GM12878 (cell line): ENCODE measurements at regions not wholly inside any gene's neighbourhood (a gene's known extent, or its start where the extent isn't known, plus 50 kb on each side); places are given as distances from the start of the nearest gene placed in this dataset.

ENCODE experiments used
- ATAC-seq: fragments of 200-7000 bp; cut with Tn5 transposase; 3 replicates; pipeline ENCODE4 v1.9.1; 2020; ENCODE audit warnings: mild to moderate bottlenecking, moderate library complexity
- BruUV-seq: library from RNA; stranded (reverse); fragments of 400-500 nt; replicated peaks from 2 replicates; lab custom pipeline; 2021; lab: Mats Ljungman, UMichigan
- CTCF ChIA-PET: fragments of 300-600 bp; sonication (Branson Sonifier 250); formaldehyde crosslinking; extraction: SDS; loops from one replicate; lab custom pipeline; 2021; ENCODE audit warnings: inconsistent platforms; lab: Yijun Ruan, JAX
- POLR2A ChIA-PET: fragments of 350-600 bp; formaldehyde crosslinking; extraction: SDS; loops from one replicate; lab custom pipeline; 2021; ENCODE audit warnings: inconsistent platforms; lab: Charles Lee
- RAD21 ChIA-PET: fragments of 300-600 bp; sonication (Branson Sonifier 250); formaldehyde crosslinking; loops from one replicate; lab custom pipeline; 2023; ENCODE audit warnings: antibody characterized with exemption; ENCODE audit not compliant: unreplicated experiment; lab: Charles Lee
- SMC1A ChIA-PET: fragments of 300-600 bp; sonication (Branson Sonifier 250); formaldehyde crosslinking; loops from one replicate; lab custom pipeline; 2023; ENCODE audit not compliant: unreplicated experiment, uncharacterized antibody; lab: Charles Lee
- DNase-seq: peaks from one replicate; pipeline ENCODE4 v3.0.0-alpha.2; 2011; ENCODE audit warnings: low read depth, low spot score
- FAIRE-seq: peaks from 3 replicates; lab custom pipeline; 2011; peaks lifted over from hg19 to GRCh38; lab: Jason Lieb, UNC
- H2AFZ ChIP-seq: 2 replicates; pipeline ENCODE4 v1.6.0; 2011; ENCODE audit warnings: low read depth, low read length, control low read depth; ENCODE audit not compliant: control insufficient read depth
- H3K27ac ChIP-seq: 2 replicates; pipeline ENCODE4 v1.5.1; 2011; ENCODE audit warnings: control low read depth; ENCODE audit not compliant: control insufficient read depth, insufficient read depth
- H3K27me3 ChIP-seq, 2 experiments: replicated peaks in 1 of 2; 2 replicates each; pipeline versions ENCODE4 v1.6.0 to v1.6.1; 2011; ENCODE audit warnings: low read length in 1 of 2; ENCODE audit not compliant: control insufficient read depth in 2 of 2, insufficient read depth in 2 of 2
- H3K36me3 ChIP-seq, 2 experiments: 2 replicates each; pipeline ENCODE4 v1.5.1; 2011; ENCODE audit warnings: low read length in 1 of 2; ENCODE audit not compliant: control insufficient read depth in 2 of 2, insufficient read depth in 2 of 2
- H3K4me1 ChIP-seq: 2 replicates; pipeline ENCODE4 v1.6.1; 2011; ENCODE audit warnings: mild to moderate bottlenecking, low read length, moderate library complexity, mixed read lengths; ENCODE audit not compliant: control insufficient read depth, insufficient read depth
- H3K4me2 ChIP-seq: 2 replicates; pipeline ENCODE4 v1.6.0; 2011; ENCODE audit warnings: control low read depth; ENCODE audit not compliant: control insufficient read depth, insufficient read depth
- H3K4me3 ChIP-seq: fragments of 200-600 bp; sonication (generic); 2 replicates; pipeline ENCODE4 v1.5.1; 2016
- H3K79me2 ChIP-seq: 2 replicates; pipeline ENCODE4 v1.6.0; 2011; ENCODE audit warnings: low read length; ENCODE audit not compliant: control insufficient read depth, insufficient read depth
- H3K9ac ChIP-seq: 2 replicates; pipeline ENCODE4 v1.8.0; 2011; ENCODE audit warnings: low read length, control low read depth, mixed read lengths; ENCODE audit not compliant: control insufficient read depth, insufficient read depth
- H3K9me3 ChIP-seq: replicated peaks from 3 replicates; pipeline ENCODE4 v1.5.1; 2011; ENCODE audit warnings: mild to moderate bottlenecking, low read length; ENCODE audit not compliant: control insufficient read depth, insufficient read depth
- H4K20me1 ChIP-seq: 2 replicates; pipeline ENCODE4 v1.6.0; 2011; ENCODE audit not compliant: control insufficient read depth, insufficient read depth
- ATF7 ChIP-seq: fragments of 450-650 bp; IDR thresholded peaks from 2 replicates; pipeline ENCODE4 v1.6.1; 2016; ENCODE audit warnings: low read depth, mild to moderate bottlenecking
- BMI1 ChIP-seq: fragments of 450-650 bp; IDR thresholded peaks from 2 replicates; pipeline ENCODE4 v1.6.1; 2016; ENCODE audit warnings: mild to moderate bottlenecking, moderate library complexity, borderline replicate concordance
- CHD1 ChIP-seq: IDR thresholded peaks from 2 replicates; pipeline ENCODE4 v1.6.1; 2012; ENCODE audit warnings: low read depth, low read length, improper control_type of control experiment
- E2F8 ChIP-seq: fragments of 450-650 bp; IDR thresholded peaks from 2 replicates; pipeline ENCODE4 v1.6.1; 2018; ENCODE audit warnings: mild to moderate bottlenecking, low read depth, moderate library complexity; ENCODE audit not compliant: partially characterized antibody
- ESRRA ChIP-seq: IDR thresholded peaks from 2 replicates; pipeline ENCODE4 v1.6.1; 2012; ENCODE audit warnings: mild to moderate bottlenecking, low read length, improper control_type of control experiment
- FOXK2 ChIP-seq: fragments of 450-650 bp; IDR thresholded peaks from 2 replicates; pipeline ENCODE4 v1.6.1; 2017; ENCODE audit warnings: mild to moderate bottlenecking, moderate library complexity
- JUNB ChIP-seq: IDR thresholded peaks from 2 replicates; pipeline ENCODE4 v1.6.1; 2016; ENCODE audit warnings: antibody characterized with exemption, mild to moderate bottlenecking
- MEF2A ChIP-seq: IDR thresholded peaks from 2 replicates; pipeline ENCODE4 v1.6.1; 2011; ENCODE audit warnings: low read depth, mild to moderate bottlenecking, low read length, moderate library complexity; ENCODE audit not compliant: insufficient read depth
- NR2F1 ChIP-seq: fragments of 450-650 bp; conservative IDR thresholded peaks from 2 replicates; pipeline ENCODE4 v1.6.1; 2017; ENCODE audit warnings: mild to moderate bottlenecking
- POLR2AphosphoS2 ChIP-seq: IDR thresholded peaks from 2 replicates; pipeline ENCODE4 v1.6.1; 2011; ENCODE audit warnings: low read depth, mild to moderate bottlenecking, low read length, improper control_type of control experiment, moderate library complexity
- POLR2AphosphoS5 ChIP-seq: IDR thresholded peaks from 2 replicates; pipeline ENCODE4 v1.6.1; 2011; ENCODE audit warnings: mild to moderate bottlenecking, low read length, inconsistent platforms
- RAD21 ChIP-seq: IDR thresholded peaks from 2 replicates; pipeline ENCODE4 v1.6.1; 2011; ENCODE audit warnings: mild to moderate bottlenecking, low read depth, low read length, moderate library complexity; ENCODE audit not compliant: insufficient read depth
- RBBP5 ChIP-seq: fragments of 200-600 bp; sonication (generic); conservative IDR thresholded peaks from 2 replicates; pipeline ENCODE4 v1.6.1; 2016
- ZBED1 ChIP-seq: IDR thresholded peaks from 2 replicates; pipeline ENCODE4 v1.6.1; 2016; ENCODE audit warnings: borderline replicate concordance
- ZBTB40 ChIP-seq: fragments of 450-650 bp; IDR thresholded peaks from 2 replicates; pipeline ENCODE4 v1.6.1; 2016; ENCODE audit warnings: mild to moderate bottlenecking, moderate library complexity, borderline replicate concordance
- ZNF592 ChIP-seq: fragments of 450-650 bp; IDR thresholded peaks from 2 replicates; pipeline ENCODE4 v1.6.1; 2017; ENCODE audit warnings: mild to moderate bottlenecking, moderate library complexity
- in situ Hi-C: fragments of 300-500 bp; cut with MboI; formaldehyde crosslinking; loops from 9 replicates; pipeline ENCODE4 v1.14.3; 2018; ENCODE audit warnings: mixed read lengths
- intact Hi-C: fragments of 100-400 bp; cut with micrococcal nuclease; formaldehyde crosslinking; loops from one replicate; pipeline ENCODE4 v1.14.2; 2022; ENCODE audit not compliant: unreplicated experiment

- no peaks in the 10 kb centered on the region for H3K36me3 ChIP-seq
- TF ChIP-seq JUNB (no peak), ZBTB40 (no peak), MEF2A (no peak), E2F8 (no peak), POLR2AphosphoS2 (no peak), ATF7 (no peak), RAD21 (no peak), ESRRA (no peak), CHD1 (no peak), BMI1 (no peak), ZNF592 (no peak), RBBP5 (no peak), NR2F1 (no peak), POLR2AphosphoS5 (no peak), FOXK2 (no peak), ZBED1 (no peak)
- FAIRE-seq (no peak), ATAC-seq (no peak), DNase-seq (no peak)
- H3K27ac ChIP-seq: no peak overlapping the region
- H4K20me1 ChIP-seq: no peaks in the 10 kb centered on the region
- intact Hi-C loops (no loop called here), in situ Hi-C loops (no loop called here)
- ChIA-PET CTCF (interaction anchor here (1.0 to 1.4 kb wide), 2 partner anchors 17 to 58 kb away, joined by 3 read pairs; no protein-coding TSS in a partner anchor), SMC1A (interaction anchor here (0.8 to 1.4 kb wide), 3 partner anchors 10 to 58 kb away, joined by 3 to 4 read pairs (median 3); no protein-coding TSS in a partner anchor), RAD21 (no interaction called here), POLR2A (no interaction called here)
- no peaks in the 10 kb centered on the region for H3K27me3 ChIP-seq
- no peak overlapping the region for H3K9ac ChIP-seq
- H3K79me2 ChIP-seq: no peaks in the 10 kb centered on the region
- no peak overlapping the region for H3K4me3 ChIP-seq
- no peak overlapping the region for H3K4me2 ChIP-seq
- no TSS peak for BruUV-seq
- no peaks in the 10 kb centered on the region for H3K4me1 ChIP-seq
- H2AFZ ChIP-seq: no peak overlapping the region
- no peaks in the 10 kb centered on the region for H3K9me3 ChIP-seq
These were observed 106.5 kb downstream of the HTR1B start for GRCh38 chr6:77356821-77357220.
